SH-SY5Y (cell line): ENCODE measurements at regions not wholly inside any gene's neighbourhood (a gene's known extent, or its start where the extent isn't known, plus 50 kb on each side); places are given as distances from the start of the nearest gene placed in this dataset.
A peak's percentile ranks its signal among the peaks of the same experiment; 100 is the strongest.

Experiments
- GATA2 ChIP-seq: IDR thresholded peaks from 2 replicates; pipeline ENCODE4 v1.6.1; 2011; ENCODE audit warnings: mild to moderate bottlenecking, low read depth, low read length
- GATA3 ChIP-seq: IDR thresholded peaks from 2 replicates; pipeline ENCODE4 v1.6.1; 2011; ENCODE audit warnings: low read depth, mild to moderate bottlenecking, low read length, moderate library complexity

DNA sequence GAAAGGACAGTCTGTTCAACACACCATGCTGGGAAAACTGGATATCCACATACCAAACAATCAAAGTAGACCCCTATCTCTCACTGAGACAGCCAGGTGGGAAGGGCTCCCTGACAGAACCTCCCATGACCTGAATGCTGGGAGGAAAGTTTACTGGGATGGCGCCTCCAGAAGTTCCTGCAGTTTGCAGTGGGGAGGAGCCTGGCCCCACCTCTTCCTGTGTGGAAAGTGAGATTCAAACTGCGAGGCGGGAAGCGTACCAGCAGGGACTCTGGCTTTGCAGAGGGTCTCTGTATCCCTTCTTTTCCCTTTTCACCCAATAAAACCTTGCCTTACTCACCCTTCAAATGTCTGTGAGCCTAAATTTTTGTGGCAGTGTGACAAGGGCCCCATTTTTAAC is 190.7 kb downstream of the HHIPL2 start:
- TF ChIP-seq GATA3 (no peak), GATA2 (no peak)

DNA sequence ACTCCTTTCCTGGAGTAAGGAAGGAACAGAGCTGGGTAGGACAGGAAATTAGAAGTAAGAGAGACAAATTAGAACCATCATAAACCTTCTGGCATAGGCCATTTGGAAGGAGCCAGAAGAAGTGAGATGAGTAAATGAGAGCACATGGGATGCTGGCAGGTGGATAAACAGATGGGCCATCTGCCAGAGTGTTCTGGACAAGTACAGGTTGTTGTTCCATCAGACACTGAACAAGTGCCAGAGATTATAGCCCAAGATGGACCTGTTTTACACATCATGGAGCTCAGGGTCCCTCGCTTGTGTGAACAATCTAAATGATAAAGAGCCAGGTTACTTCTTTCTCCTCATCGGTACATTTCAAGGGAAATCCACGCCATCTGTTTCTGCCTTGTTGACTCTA is 200.3 kb downstream of the HHIPL2 start:
- TF ChIP-seq GATA2: peak; percentile 85
- TF ChIP-seq GATA3: peak; percentile 37; the same call in 1 of the 2 replicates

DNA sequence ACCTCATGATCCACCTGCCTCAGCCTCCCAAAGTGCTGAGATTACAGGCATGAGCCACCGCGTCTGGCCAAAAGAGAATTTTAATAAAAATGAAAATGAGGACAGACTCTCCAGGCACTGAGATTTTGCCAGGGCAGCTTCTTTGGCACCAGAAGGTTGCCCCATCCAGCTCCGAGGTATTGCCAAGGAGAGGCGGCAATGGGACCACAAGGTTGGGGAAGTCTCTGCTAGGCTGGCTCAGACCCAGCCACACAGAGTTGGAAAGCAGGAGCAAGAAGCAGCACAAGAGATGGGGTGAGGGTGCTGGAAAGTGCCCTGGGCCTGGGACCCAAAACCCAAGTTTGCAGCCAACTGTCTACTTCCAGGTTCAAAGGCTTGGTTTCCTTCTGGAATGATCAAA is 200.9 kb downstream of the HHIPL2 start:
- TF ChIP-seq GATA2: no peak
- TF ChIP-seq GATA3: no peak

DNA sequence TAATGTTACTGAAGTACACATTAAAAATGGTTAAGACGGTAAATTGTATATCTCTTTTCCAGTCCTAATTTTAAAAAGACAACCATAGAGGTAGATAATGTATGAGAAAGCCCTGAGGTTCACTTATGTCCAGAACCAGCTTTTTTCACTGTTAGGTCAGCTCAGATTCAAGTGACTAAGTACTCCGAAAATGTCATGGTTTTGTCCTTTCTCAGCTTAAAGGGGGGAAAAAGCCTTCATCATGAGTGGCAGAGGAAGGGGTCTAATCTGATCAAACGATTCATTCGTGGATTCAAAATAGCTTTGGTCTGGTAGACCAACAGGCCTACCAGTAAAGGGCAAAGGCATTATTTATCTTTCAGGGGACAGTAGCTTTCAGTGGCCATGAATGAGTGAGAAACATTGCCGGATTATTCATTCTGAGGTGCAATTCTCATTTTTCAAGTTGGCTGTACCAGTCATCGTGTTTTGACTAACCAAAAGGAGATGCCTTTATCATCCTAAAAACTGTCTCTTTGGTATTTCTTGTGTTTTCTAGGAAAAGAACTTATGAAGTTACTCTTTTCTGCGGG is 208.4 kb downstream of the HHIPL2 start:
- no peak for TF ChIP-seq GATA2
- no peak for TF ChIP-seq GATA3

DNA sequence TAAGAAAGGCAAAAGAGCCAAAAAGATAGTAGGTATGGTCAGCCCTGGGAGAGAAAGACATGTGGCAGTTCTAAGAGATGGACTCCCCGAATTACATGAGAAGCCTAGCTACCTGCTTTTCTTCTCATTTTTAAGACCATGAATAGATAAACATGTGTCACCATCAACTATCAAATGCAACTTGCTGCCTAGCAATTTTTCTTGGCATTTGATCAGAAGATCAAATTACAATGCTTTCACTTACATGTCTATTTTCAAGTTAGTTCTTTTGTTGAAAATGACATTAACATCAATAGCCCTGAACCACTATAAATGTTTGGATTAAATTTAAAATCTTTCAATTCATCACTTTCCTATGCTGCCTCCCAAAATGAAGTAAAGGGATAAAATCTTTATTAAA is 212.3 kb downstream of the HHIPL2 start:
- TF ChIP-seq GATA3 (no peak), GATA2 (no peak)

DNA sequence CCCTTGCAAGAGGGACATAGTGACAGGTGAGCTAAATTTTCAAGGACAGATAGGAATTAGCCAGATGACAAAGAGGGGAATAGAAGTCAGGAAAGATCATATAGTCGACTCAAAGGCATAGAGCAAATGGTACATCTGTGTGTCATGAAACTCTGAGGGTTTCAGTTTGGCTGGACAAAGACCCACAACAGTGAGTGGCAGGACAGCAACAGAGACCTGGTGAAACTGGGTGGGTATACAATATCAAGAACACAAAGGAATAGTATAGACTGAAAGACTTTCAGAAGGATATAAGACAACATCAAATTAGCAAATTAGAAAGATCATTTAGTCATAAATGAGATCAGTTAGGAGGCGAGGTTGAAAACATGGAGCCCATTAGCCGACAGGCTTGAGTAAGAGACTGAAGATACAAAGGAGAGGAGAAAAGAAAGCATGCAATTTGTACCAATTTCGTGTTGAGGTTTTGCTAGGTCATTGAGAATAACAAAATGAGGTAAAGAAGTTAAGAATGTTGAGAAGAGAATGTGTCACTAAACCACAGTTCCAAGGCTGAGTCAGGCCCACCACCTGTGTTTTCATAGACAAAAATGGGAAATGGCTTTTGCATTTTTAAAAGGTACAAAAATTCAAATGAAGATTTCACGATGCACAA is 213.8 kb downstream of the HHIPL2 start:
- TF ChIP-seq GATA3: no peak
- TF ChIP-seq GATA2: no peak

DNA sequence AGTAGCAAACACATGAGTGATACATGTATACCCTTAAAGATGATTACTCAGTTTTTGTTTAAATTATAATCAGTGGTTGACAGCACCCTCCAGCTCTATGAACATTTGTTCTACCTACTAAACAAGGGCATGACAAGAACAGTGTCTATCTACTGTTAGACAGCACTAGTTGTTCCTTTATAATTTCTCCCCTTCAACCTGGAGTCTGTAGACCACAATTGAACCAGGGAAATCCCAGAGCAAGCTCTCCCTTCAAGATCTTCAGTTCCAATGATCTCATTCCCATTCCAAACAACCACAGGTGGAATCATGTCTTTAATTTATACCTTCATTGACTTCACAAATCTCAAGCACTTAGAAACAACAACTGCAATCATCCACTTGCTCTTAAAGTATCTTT is 216.1 kb downstream of the HHIPL2 start:
- TF ChIP-seq GATA3 (no peak), GATA2 (no peak)

DNA sequence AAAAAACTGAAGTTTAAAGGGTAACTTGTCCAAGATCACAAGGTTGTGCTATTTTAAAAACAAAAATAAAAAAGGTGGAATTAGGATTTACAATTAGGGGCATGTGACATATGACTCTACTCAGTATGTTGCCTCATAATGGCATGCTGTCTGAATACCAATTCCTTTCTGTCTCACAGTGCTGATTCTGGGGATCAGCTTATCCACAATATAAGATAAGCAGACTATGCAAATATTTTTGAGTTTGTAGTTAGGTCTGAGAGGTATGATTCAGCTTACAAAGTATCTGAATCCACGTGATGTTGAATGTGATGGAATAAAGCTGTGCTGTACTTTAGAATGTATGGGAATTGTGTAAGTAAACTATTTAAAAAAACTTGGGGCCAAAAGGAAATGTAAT is 216.6 kb downstream of the HHIPL2 start:
- TF ChIP-seq GATA3 (no peak), GATA2 (no peak)

DNA sequence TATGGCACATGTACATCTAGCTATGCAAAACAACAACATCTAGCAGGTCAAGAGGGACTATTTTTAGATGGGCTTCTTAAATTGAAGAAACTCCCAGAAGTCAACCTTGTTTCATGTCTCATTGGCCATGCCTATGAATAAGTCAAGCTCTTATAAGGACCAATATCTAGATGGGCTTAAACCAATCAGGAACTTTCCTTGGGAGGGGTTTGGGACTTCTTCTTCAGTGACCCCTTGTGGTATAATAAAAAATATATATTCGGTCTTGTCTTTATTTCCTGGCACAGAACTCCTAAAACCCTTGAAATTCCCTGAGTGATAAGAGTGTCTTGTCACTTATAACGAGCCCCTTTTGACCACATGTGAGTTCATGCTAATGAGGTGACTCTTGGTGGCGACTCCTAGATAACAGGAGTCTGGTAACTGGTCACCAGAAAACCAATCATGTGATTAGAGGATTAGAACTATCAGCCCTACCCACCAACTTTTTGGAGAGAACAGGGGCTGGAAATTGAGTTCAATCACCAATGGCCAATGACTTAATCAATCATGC is 218.3 kb downstream of the HHIPL2 start:
- TF ChIP-seq GATA3: no peak

DNA sequence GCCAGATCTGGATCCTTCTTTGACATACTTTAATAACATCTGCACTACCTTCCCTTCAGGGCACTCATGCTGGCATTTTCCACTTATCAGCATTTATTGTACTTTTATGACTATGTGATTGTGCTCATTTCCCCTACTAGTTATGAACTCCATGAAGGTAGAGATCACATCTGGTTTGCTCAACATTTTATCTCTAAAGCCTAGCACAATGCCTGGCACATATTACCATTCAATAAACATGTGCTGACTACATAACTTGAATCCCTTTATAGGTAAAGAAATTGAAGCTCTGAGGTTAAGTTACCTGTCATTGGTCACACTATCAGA is 221.2 kb downstream of the HHIPL2 start:
- TF ChIP-seq GATA3 (no peak), GATA2 (no peak)

DNA sequence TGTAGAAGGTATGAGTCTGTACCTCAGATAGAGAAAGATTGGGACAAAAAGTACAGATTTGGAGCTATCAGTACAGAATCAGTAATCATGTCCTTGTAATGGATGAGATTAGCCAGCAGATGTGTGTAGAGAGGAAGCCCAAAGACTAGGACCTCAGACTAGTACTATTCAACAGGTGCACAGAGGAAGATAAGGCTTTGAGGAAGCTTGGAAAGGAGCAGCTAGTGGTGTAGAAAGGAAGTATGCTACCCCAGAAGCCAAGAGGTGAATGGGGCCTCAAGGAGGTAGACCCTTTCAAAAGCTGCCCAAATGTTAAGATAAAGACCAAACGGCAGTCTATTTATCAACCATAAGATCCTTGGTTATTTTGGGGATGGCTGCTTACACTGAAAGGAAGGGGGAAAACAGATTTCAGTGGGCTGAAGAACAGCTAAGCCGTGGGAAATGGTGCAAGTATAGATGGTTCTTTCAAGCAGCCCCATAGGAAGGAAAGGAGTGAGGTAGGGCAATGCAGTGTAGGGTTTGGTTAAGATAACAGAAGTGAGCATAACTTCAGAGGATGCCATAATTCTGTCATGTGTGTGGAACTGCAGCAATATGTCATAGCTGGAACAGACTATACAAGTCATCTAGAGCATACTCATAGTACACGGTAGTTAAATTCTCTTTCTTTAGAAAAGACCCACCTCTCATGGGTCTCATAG is 221.7 kb downstream of the HHIPL2 start:
- TF ChIP-seq GATA2: no peak
- TF ChIP-seq GATA3: no peak

DNA sequence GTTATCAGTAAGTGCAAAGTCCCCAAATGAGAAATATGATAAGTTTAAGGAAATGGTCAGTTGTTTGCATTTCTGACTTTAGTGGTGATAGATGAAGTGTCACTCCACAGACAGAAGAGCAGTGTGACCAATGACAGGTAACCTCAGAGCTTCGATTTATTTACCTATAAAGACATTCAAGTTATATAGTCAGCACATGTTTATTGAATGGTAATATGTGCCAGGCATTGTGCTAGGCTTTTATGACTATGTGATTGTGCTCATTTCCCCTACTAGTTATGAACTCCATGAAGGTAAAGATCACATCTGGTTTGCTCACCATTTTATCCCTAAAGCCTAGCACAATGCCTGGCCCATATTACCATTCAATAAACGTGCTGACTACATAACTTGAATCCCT is 222.4 kb downstream of the HHIPL2 start:
- TF ChIP-seq GATA3 (no peak), GATA2 (no peak)

DNA sequence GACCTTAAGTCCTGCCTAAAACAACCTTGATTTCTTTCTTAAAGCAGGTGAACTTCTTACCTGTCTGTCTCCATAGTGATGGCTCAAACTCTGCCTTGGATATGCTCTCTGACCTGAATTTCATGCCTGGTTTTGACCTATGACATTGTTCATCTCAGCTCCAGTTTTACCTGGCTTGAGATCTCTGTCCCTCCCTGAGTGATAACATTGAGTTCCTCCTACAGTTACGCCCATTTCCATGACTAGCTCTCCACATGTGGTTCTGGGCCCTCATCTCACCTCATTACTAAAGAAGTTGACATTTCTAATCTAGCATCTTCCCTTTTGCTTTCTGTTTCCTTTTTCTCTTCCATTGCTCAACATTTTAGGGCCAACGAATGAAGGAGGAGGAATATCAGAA is 233.1 kb downstream of the HHIPL2 start:
- TF ChIP-seq GATA3: no peak
- TF ChIP-seq GATA2: no peak

DNA sequence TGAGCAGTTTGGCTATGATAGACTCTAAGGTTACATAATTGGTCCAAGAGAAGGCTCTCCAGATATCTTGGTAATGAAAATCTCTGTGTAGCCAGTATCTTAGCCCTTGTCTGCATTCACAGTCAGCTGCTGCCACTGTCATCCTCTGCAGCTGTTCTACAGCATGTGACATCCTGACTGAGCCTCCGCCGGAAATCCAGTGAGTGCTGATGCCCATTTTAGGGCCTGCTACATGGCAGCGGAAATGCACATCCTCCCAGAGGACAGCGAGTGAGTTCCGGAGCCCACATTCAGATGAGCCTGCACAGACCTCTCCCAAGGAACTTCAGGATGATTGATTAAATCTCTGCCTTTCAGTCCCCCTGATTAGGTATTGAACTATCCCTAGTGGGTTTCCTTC is 237.1 kb downstream of the HHIPL2 start:
- TF ChIP-seq GATA3 (no peak), GATA2 (no peak)

DNA sequence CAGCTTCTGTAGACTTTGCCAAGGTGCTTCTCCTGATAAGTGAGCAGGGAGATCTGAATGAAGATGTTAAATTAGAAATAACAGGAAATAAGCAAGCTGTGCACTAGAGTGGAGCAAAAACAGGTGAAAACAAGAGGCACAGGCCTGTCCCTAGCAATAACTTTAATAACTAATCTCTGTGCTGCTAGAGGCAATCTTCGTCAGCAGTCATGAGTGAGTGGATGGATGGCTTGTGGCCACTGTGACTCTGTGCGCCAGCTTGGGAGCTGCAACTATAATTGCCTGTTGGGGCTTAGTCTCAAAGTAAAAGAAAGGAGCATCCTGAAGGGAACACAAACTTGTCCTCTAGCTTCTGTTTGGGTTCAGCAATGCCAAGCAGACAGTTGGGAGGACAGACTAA is 240.3 kb downstream of the HHIPL2 start:
- no peak for TF ChIP-seq GATA2
- TF ChIP-seq GATA3: no peak

DNA sequence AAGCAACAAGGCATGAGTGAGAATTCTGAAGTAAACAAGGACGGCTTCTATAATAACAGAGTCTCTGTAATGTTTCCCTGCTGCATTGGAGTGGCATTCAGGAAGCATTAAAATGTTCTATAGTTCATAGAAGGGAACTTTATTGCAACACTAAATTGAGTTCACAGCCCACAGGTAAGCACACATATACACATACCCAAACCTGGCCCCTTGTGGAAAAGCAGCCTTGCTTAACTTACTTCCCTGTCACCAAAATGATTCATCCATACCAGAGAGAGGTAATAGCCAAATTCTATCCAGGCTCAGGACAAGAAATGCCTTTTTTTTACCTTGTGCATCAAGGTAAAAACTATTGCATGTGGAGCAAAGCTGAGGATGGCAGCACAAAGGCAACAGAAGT is 241.4 kb downstream of the HHIPL2 start:
- TF ChIP-seq GATA3 (no peak), GATA2 (no peak)
